Pulmonary artery endothelial cell (primary cell): ENCODE measurements at regions not wholly inside any gene's neighbourhood (a gene's known extent, or its start where the extent isn't known, plus 50 kb on each side); places are given as distances from the start of the nearest gene placed in this dataset.

Experiments
- DNase-seq: peaks from one replicate; pipeline ENCODE4 v3.0.0-alpha.2; 2011; ENCODE audit warnings: low read depth, low spot score

GRCh38 chr5:116389601-116390000 is 185.0 kb downstream of the SEMA6A start:
- no peak for DNase-seq

DNA sequence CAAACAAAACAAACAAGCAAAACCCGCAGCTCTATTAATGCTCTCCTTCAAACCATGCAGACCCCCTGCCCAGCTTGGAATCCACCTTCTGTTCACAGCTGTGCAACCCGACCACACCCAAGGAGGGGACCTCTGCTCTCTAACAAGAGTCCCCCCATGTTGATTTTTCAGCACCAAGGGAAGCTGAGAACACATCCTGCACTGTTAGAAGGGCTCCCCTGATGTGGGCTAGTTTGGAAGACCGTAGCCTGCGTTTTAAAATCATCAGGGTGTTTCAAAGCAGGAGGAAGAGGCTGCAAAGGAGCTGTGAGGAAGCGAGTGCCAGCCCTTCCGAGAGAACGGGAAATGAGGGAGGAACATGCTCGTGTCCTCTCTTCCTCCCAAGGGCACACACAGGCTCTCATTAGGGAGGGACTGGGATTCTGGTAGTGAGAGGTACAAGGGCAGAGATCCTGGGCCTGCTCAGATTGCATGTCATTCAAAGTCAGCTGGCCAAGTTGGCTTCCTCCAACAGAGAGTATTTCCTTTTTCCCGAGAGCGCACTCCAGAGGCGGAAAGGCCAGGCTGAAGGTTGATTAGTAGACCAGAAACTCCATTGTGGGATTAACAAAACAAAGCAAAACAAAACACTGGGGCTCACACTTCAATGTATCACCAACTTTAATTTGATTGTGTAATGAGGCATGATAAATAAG is 185.9 kb downstream of the SEMA6A start:
- DNase-seq = no peak

DNA sequence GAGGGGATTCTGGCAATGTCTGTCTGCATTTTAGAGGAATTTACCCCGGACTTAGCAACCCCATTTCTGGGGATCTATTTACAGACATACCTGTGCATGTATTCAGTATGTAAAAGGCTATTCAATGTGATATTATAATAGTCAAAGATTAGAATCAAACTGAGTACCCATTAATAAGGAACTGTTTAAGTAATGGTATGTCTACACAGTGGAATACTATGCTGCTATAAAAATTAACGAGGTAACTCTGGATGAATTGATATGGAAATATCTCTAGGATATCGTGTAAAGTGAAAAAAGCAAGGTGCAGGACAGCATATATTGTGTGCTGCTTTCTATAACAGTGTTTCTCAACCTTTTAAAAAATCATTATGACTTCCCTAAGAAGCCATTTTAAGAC is 186.9 kb downstream of the SEMA6A start:
- no peak for DNase-seq

DNA sequence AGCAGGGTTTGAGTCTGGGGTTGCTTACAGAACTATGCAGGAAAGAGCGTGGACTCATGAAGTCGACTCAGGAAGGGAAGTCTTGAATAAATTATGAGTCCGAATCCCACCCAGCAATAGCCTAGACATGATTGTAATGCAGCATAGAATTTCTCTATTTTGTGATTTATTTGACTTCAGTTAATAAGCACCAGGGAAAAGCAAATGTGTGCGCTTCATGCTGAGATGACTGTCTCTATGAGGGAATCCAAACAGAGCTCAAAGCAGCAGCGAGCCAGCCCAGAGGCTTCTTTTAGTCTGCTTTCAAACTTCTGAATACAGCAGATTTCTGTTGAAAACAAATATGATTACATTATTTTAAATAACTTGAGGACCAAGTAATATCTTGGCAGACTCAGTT is 188.0 kb downstream of the SEMA6A start:
- no peak for DNase-seq

- DNase-seq = no peak
These were observed 191.8 kb downstream of the SEMA6A start for GRCh38 chr5:116382874-116383266.

DNA sequence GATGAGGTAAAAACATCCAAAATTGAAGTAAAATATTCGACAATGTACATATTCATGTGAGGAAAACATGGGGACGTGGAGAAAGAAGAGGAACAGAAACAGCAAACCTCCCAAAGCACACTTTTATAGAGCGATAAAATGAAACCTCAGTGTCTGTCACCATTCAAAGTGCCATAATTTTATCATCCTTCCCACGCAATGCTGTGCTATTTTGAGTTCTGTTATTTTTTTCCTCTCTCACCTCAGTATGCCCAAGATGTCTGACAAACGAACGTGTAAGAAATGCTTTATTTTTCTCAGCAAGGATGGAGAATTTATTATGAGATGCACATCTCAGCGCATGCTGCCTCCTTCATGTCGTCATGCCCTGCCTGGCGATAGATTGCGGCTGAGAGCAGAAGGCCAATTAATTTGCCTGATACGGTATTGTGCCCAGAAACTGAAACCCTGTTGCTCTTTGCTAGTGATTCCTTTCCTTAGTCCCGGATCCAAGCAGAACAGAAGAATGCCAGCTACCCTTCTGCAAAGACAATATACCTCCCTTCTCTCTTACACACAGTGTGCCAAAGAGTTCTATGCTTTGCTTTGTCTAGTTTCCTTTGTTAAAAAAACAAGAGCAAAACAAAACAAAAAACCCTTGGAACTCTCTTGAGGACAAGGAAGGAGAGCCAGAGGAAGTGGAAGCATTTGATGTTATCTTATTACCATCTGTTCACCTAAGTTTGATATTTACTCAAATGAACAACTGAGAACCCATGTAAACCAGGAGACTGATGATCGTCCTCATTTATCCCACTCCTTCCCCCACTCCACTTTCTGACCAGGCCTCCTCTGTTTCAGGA is 192.4 kb downstream of the SEMA6A start:
- no peak for DNase-seq

GRCh38 chr5:116381201-116381600 is 193.4 kb downstream of the SEMA6A start:
- no peak for DNase-seq

- no peak for DNase-seq
These were observed 194.0 kb downstream of the SEMA6A start for GRCh38 chr5:116380621-116381020.

- no peak for DNase-seq
These were observed 195.3 kb downstream of the SEMA6A start for GRCh38 chr5:116379306-116379705.

DNA sequence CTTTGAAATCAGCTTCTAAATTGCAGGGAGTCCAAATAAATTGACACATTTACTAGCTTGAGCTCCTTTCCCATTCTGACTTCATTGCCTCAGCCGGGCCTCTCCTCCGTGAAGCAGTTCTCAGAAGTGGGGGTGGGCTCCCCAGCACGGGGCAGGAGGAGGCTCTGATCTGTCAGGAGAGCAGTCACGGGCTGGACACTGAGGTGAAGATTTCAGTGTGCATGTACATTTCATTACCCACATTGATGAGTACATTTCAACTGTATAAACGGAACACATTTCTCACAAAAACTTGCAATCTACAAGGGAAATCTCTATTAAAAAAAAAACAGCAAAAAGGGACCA is 195.9 kb downstream of the SEMA6A start:
- no peak for DNase-seq

DNA sequence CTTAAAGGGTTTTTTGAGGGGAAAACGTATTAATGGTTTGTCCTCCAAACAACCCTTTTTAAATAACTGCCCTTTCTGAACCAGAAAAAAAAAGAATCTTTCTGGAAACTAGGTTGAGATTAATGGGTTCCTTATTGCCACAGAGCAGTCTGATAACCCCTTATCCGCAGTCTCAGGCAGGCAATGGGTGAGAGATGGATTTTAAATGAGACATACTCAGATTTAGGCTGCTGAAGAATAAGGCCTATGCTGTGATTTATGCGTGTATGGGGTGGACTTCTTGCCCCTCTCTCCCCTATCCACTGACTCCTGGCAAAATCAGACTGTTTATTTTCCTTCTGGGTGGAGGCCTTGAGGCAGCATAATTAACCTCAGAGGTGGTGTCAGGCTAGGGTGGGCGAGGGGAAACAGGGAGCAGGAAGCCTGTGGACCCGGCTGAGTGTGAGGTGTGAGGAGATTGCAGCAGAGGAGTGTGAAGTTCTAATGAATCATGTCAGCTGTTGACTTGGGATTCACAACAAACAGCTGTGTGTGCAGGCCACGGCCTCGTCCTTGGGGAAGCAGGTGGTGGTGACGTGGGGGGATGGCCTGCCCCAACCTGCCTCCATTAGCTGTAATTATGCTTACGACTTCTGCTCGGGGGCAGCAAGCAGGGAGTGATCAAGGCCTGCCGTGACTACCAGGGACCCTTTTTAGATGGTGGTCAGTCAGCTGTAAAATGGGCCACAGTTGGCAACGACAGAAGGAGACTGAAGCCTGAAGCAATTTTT is 196.4 kb downstream of the SEMA6A start:
- no peak for DNase-seq

- DNase-seq = no peak
These were observed 197.2 kb downstream of the SEMA6A start for GRCh38 chr5:116377276-116378006.

- DNase-seq = no peak
These were observed 198.7 kb downstream of the SEMA6A start for GRCh38 chr5:116375926-116376325.

GRCh38 chr5:116374434-116374852 is 200.2 kb downstream of the SEMA6A start:
- no peak for DNase-seq

DNA sequence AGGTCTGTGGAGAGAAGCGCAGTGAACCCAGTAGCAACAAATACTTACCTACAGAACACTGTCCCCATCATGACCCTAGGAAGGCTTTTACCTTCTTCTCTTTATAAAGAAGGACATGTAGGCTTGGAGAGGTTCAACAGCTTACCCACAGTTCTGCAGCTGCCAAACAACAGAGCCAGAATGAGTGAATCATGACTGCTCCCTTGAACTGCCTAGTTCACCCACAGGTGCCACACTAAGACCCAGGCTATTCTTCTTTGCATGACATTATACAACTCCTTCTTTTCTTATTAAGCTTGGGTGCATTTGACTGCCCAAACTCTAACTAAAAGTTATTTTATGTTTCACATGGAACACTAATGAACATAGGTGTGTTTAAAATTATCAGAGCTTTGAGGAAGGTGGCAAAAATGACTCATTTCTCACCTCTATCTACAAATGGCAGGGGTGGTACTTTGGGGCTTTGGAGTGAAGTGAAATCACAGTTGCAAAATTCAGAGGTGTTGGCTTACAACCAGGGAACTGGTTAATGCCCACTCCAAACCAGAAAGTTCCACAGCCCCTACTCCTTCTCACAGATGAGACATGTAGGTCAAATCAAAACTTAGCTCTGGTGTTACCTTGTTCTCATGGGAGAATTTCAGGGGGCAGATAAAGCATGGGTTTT is 201.6 kb downstream of the SEMA6A start:
- no peak for DNase-seq

DNA sequence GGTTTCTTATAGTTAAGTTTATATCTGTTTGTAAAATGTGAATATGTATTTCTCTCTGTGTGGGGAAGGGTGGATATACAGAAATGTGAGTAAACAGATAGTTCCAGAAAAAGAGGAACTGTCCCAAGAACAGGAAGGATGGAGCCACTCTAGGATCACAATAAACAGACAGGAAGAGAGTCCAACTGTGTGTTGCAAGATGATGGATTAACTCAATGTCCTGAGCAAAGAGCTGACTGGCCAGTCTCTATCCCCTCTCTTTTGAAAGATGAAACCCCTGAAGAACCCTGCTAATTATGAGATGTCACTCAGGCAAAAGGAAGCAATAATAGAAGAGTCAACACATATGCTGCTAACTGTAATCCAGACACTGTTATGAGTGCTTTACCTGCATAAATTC is 202.7 kb downstream of the SEMA6A start:
- DNase-seq = no peak

GRCh38 chr5:116371431-116371830 is 203.2 kb downstream of the SEMA6A start:
- DNase-seq = no peak

DNA sequence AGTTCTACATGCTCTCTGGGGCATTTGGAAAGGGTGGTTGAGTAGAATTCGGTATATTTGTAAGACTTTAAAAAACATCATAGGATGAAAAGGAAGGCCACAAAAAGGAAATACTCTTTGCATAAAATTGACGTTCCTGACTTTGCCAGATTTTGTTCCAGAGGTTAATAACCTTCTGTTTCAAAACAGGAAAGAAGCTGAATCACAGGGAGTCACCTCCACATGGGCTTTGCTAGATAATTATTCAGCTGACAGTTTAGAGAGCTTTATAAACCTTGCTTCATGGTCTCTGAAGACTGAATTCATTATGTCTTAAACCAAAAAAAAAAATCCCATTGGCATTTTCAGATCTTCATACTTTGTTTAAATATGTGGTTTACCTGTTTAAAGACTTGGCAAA is 203.7 kb downstream of the SEMA6A start:
- DNase-seq = peak; percentile 64

DNA sequence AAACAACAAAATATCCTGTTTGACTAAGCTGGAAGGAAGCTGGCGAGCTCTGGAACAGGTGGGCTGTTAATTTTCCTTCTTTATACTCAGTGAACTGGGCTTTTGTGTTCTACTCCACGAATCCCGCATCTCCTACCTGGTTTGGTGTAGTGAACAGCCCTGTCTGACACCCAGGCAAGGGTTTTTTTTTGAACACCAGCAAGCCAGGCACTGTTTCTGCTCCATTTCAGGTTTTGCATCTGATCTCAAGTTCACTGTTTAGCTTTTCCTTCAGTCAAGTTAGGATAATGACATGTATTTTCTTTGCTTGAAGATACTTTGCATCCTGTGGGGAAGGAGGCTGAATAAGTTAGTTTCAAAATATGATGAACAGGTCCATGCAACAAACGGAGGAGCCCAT is 204.5 kb downstream of the SEMA6A start:
- no peak for DNase-seq

- DNase-seq = no peak
These were observed 209.6 kb downstream of the SEMA6A start for GRCh38 chr5:116365006-116365496.

GRCh38 chr5:116363780-116364179 is 210.8 kb downstream of the SEMA6A start:
- DNase-seq = no peak
